HCT116 (cell line): ENCODE measurements at regions not wholly inside any gene's neighbourhood (a gene's known extent, or its start where the extent isn't known, plus 50 kb on each side); places are given as distances from the start of the nearest gene placed in this dataset.

ENCODE experiments used
- ATAC-seq: fragments of 200-7000 bp; cut with Tn5 transposase; 2 replicates; pipeline ENCODE4 v1.9.1; 2020; ENCODE audit warnings: mild to moderate bottlenecking, moderate library complexity
- BruUV-seq: library from RNA; stranded (reverse); fragments of 400-500 nt; replicated peaks from 2 replicates; lab custom pipeline; 2021; lab: Mats Ljungman, UMichigan
- CTCF ChIA-PET: fragments of 300-600 bp; sonication (Branson Sonifier 250); formaldehyde crosslinking; loops from one replicate; lab custom pipeline; 2021; ENCODE audit warnings: antibody characterized with exemption; lab: Charles Lee
- POLR2A ChIA-PET: fragments of 300-600, 350-600 bp; sonication (Branson Sonifier 250); formaldehyde crosslinking; loops from one replicate; lab custom pipeline; 2021; ENCODE audit warnings: antibody characterized with exemption; lab: Charles Lee
- RAD21 ChIA-PET, 2 experiments: fragments of 300-600 bp; sonication (Branson Sonifier 250); formaldehyde crosslinking; loops; one replicate each; lab custom pipeline; 2023; ENCODE audit warnings: low total read pairs in 2 of 2; ENCODE audit not compliant: uncharacterized antibody in 2 of 2, unreplicated experiment in 2 of 2, low non-redundant PET in 1 of 2; lab: Charles Lee
- DNase-seq: peaks from one replicate; pipeline ENCODE4 v3.0.0-alpha.2; 2010; ENCODE audit warnings: low read depth, low spot score
- H2AFZ ChIP-seq: fragments of 200-600 bp; shearing (Covaris generic), sonication (generic); 2 replicates; pipeline ENCODE4 v1.6.1; 2017; ENCODE audit warnings: low read depth, mixed run types, mixed read lengths, antibody characterized with exemption, low read length; ENCODE audit not compliant: poor library complexity, severe bottlenecking
- H3K27ac ChIP-seq: 2 replicates; pipeline ENCODE4 v1.5.1; 2012; ENCODE audit warnings: low read depth, low read length
- H3K27me3 ChIP-seq: fragments of 200-600 bp; sonication (generic); 2 replicates; pipeline ENCODE4 v1.6.1; 2016; ENCODE audit warnings: mixed run types, low read length, mixed read lengths; ENCODE audit not compliant: insufficient read depth
- H3K36me3 ChIP-seq, 2 experiments: fragments of 200-500 bp in 1 of 2; fragments of 200-600 bp in 1 of 2; sonication (Bioruptor generic) in 1 of 2; sonication (generic) in 1 of 2; 2 replicates each; pipeline versions ENCODE4 v1.5.1 to v1.6.1; 2014 to 2016; ENCODE audit warnings: low read length in 2 of 2, inconsistent platforms in 1 of 2, mixed read lengths in 1 of 2, mixed run types in 1 of 2; ENCODE audit not compliant: insufficient read depth in 2 of 2, control insufficient read depth in 1 of 2
- H3K4me1 ChIP-seq, 2 experiments: fragments of 200-600 bp in 1 of 2; sonication (generic) in 1 of 2; 2 replicates each; pipeline versions ENCODE4 v1.5.1 to v1.6.1; 2012 to 2017; ENCODE audit warnings: low read length in 2 of 2, inconsistent platforms in 1 of 2, mild to moderate bottlenecking in 1 of 2, mixed read lengths in 1 of 2, mixed run types in 1 of 2, moderate library complexity in 1 of 2; ENCODE audit not compliant: insufficient read depth in 2 of 2, control insufficient read depth in 1 of 2
- H3K4me2 ChIP-seq: fragments of 200-600 bp; sonication (generic); 2 replicates; pipeline ENCODE4 v1.6.1; 2017; ENCODE audit warnings: mixed run types, low read length, mixed read lengths
- H3K4me3 ChIP-seq, 2 experiments: fragments of 200-600 bp in 1 of 2; sonication (generic) in 1 of 2; replicated peaks in 1 of 2; 2 replicates each; pipeline ENCODE4 v1.5.1; 2011 to 2016; ENCODE audit warnings: low read length in 2 of 2, control low read depth in 1 of 2, low read depth in 1 of 2, mild to moderate bottlenecking in 1 of 2, mixed read lengths in 1 of 2, mixed run types in 1 of 2
- H3K79me2 ChIP-seq: fragments of 200-600 bp; sonication (generic); 2 replicates; pipeline ENCODE4 v1.6.1; 2017; ENCODE audit warnings: mild to moderate bottlenecking, mixed run types, low read length, moderate library complexity, mixed read lengths; ENCODE audit not compliant: insufficient read depth
- H3K9ac ChIP-seq: fragments of 200-600 bp; sonication (generic); 2 replicates; pipeline ENCODE4 v1.6.1; 2016; ENCODE audit warnings: low read length, mixed read lengths
- H3K9me2 ChIP-seq: fragments of 200-600 bp; sonication (generic), shearing (Covaris generic); 2 replicates; pipeline ENCODE4 v1.6.1; 2017; ENCODE audit warnings: mixed run types, mild to moderate bottlenecking, moderate library complexity; ENCODE audit not compliant: insufficient read depth
- H3K9me3 ChIP-seq, 2 experiments: fragments of 200-500 bp in 1 of 2; fragments of 200-600 bp in 1 of 2; sonication (Bioruptor generic) in 1 of 2; sonication (generic) in 1 of 2; 2 replicates each; pipeline ENCODE4 v1.6.1; 2014 to 2017; ENCODE audit warnings: low read length in 2 of 2, mixed read lengths in 2 of 2, inconsistent platforms in 1 of 2, low read depth in 1 of 2, mild to moderate bottlenecking in 1 of 2, mixed run types in 1 of 2, moderate library complexity in 1 of 2; ENCODE audit not compliant: control insufficient read depth in 1 of 2, insufficient read depth in 1 of 2
- H4K20me1 ChIP-seq: fragments of 200-600 bp; sonication (generic), shearing (Covaris generic); 2 replicates; pipeline ENCODE4 v1.6.1; 2017; ENCODE audit warnings: mixed run types, mild to moderate bottlenecking, moderate library complexity; ENCODE audit not compliant: insufficient read depth
- EZH2 ChIP-seq: fragments of 200-600 bp; sonication (generic); IDR thresholded peaks from 2 replicates; pipeline ENCODE4 v1.6.1; 2017; ENCODE audit warnings: antibody characterized with exemption, mixed run types
- FOSL1 ChIP-seq: IDR thresholded peaks from 2 replicates; pipeline ENCODE4 v1.6.1; 2012; ENCODE audit warnings: low read depth
- JUND ChIP-seq: IDR thresholded peaks from 2 replicates; pipeline ENCODE4 v1.6.1; 2012
- POLR2A ChIP-seq: IDR thresholded peaks from 2 replicates; pipeline ENCODE4 v1.7.0; 2011; ENCODE audit warnings: borderline replicate concordance; ENCODE audit not compliant: insufficient read depth, insufficient read length; ENCODE audit errors: extremely low read depth
- POLR2AphosphoS5 ChIP-seq: IDR thresholded peaks from 2 replicates; pipeline ENCODE4 v1.6.1; 2011; ENCODE audit warnings: mild to moderate bottlenecking, low read depth, low read length, moderate library complexity
- SIN3A ChIP-seq: IDR thresholded peaks from 2 replicates; pipeline ENCODE4 v1.6.1; 2012; ENCODE audit warnings: low read depth
- SP1 ChIP-seq: IDR thresholded peaks from 2 replicates; pipeline ENCODE4 v1.6.1; 2012; ENCODE audit warnings: low read depth
- SRF ChIP-seq: IDR thresholded peaks from 2 replicates; pipeline ENCODE4 v1.6.1; 2012; ENCODE audit warnings: low read depth
- TCF7L2 ChIP-seq: IDR thresholded peaks from 2 replicates; pipeline ENCODE4 v1.7.0; 2011; ENCODE audit warnings: borderline replicate concordance, inconsistent platforms; ENCODE audit not compliant: insufficient read depth, insufficient read length; ENCODE audit errors: extremely low read depth
- YY1 ChIP-seq: IDR thresholded peaks from 2 replicates; pipeline ENCODE4 v1.6.1; 2011; ENCODE audit warnings: low read length, low read depth, moderate library complexity, mild to moderate bottlenecking; ENCODE audit not compliant: insufficient replicate concordance; ENCODE audit errors: extremely low read depth
- ZFX ChIP-seq: fragments of 450-650 bp; IDR thresholded peaks from 2 replicates; pipeline ENCODE4 v1.6.1; 2017
- intact Hi-C: fragments of 100-400 bp; cut with micrococcal nuclease; formaldehyde crosslinking; loops from 2 replicates; pipeline ENCODE4 v1.10.0; 2022
- TF ChIP-seq, protein P1 (sequence below): IDR thresholded peaks from 2 replicates; pipeline ENCODE4 v1.6.1; 2012
- TF ChIP-seq, protein P2 (sequence below), 3 experiments: fragments of 200-600 bp in 1 of 3; sonication (generic) in 1 of 3; IDR thresholded peaks in 2 of 3; conservative IDR thresholded peaks in 1 of 3; 2 replicates each; pipeline ENCODE4 v1.5.1; 2012 to 2017; ENCODE audit warnings: low read depth in 2 of 3, low read length in 2 of 3, antibody characterized with exemption in 1 of 3, borderline replicate concordance in 1 of 3, control low read depth in 1 of 3, mild to moderate bottlenecking in 1 of 3, mixed read lengths in 1 of 3, mixed run types in 1 of 3, moderate library complexity in 1 of 3; ENCODE audit not compliant: insufficient read depth in 1 of 3
- TF ChIP-seq, protein P3 (sequence below): IDR thresholded peaks from 2 replicates; pipeline ENCODE4 v1.6.1; 2011; ENCODE audit warnings: mild to moderate bottlenecking, low read length, moderate library complexity; ENCODE audit not compliant: insufficient replicate concordance; ENCODE audit errors: extremely low read depth
- TF ChIP-seq, protein P4 (sequence below): IDR thresholded peaks from 2 replicates; pipeline ENCODE4 v1.6.1; 2012; ENCODE audit warnings: low read depth

DNA sequence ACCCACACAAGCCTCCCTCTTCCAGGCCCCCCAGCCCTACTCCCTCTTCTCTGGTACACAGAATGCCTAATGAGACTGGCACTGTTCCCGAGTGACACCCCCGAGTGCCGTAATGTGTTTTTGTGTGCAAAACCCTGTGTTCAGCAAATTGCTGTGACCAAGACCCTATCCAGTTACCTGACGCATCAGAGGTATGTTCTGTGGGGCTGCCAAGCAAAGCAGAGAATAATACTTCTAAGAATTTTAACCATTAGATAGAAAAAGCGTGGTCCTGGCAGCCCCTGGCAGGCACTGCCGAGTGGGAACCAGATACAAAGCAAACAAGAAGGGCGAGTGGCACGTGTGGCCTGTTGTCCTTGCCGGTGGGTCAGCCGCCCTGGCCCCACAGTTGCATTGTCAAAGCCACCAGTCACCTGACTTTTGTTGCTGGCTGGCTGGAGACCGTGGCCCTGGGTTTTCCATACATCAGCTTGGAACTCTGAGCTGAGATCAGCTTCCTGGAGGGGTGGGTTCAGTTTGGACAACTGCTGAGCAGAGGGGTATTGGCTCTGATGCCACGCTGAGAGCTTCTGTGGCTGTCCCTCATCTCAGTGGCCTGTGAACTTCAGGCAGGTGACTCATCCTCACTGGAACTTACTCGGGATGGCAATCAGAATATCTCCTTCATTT is 69.1 kb upstream of the BRD7 start:
- Histone ChIP-seq H3K27ac (no peak overlapping the region), H3K27me3 (peaks cover 17% of the 10 kb centered on the region), H3K4me3 (no peak overlapping the region), H4K20me1 (no peaks in the 10 kb centered on the region), H3K4me1 (no peaks in the 10 kb centered on the region), H3K9me2 (no peaks in the 10 kb centered on the region), H3K9ac (no peak overlapping the region), H3K4me2 (no peak overlapping the region), H3K36me3 (no peaks in the 10 kb centered on the region), H3K9me3 (peaks cover 7 to 12% of the 10 kb centered on the region in 2 experiments; a peak in 2 of 4 replicates), H3K79me2 (no peaks in the 10 kb centered on the region)
- ATAC-seq (no peak), DNase-seq (no peak)
- ChIA-PET RAD21 (no interaction called here), POLR2A (no interaction called here), CTCF (no interaction called here)
- no TSS peak for BruUV-seq
- TF ChIP-seq SP1 (no peak), SRF (no peak), YY1 (no peak), TCF7L2 (no peak), ZFX (no peak), POLR2A (no peak), JUND (no peak), SIN3A (no peak), FOSL1 (no peak), EZH2 (no peak), POLR2AphosphoS5 (no peak)
- TF ChIP-seq, protein P1, sequence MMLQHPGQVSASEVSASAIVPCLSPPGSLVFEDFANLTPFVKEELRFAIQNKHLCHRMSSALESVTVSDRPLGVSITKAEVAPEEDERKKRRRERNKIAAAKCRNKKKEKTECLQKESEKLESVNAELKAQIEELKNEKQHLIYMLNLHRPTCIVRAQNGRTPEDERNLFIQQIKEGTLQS: no peak
- TF ChIP-seq, protein P2, sequence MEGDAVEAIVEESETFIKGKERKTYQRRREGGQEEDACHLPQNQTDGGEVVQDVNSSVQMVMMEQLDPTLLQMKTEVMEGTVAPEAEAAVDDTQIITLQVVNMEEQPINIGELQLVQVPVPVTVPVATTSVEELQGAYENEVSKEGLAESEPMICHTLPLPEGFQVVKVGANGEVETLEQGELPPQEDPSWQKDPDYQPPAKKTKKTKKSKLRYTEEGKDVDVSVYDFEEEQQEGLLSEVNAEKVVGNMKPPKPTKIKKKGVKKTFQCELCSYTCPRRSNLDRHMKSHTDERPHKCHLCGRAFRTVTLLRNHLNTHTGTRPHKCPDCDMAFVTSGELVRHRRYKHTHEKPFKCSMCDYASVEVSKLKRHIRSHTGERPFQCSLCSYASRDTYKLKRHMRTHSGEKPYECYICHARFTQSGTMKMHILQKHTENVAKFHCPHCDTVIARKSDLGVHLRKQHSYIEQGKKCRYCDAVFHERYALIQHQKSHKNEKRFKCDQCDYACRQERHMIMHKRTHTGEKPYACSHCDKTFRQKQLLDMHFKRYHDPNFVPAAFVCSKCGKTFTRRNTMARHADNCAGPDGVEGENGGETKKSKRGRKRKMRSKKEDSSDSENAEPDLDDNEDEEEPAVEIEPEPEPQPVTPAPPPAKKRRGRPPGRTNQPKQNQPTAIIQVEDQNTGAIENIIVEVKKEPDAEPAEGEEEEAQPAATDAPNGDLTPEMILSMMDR (IDR thresholded peaks at IDR 0.05 in 2 of 3, conservative IDR thresholded peaks at IDR 0.05 in 1 of 3; ENCODE audit: borderline replicate concordance in 1 of 3, insufficient read depth in 1 of 3, low read depth in 2 of 3, low read length in 2 of 3): no peak
- TF ChIP-seq, protein P3, sequence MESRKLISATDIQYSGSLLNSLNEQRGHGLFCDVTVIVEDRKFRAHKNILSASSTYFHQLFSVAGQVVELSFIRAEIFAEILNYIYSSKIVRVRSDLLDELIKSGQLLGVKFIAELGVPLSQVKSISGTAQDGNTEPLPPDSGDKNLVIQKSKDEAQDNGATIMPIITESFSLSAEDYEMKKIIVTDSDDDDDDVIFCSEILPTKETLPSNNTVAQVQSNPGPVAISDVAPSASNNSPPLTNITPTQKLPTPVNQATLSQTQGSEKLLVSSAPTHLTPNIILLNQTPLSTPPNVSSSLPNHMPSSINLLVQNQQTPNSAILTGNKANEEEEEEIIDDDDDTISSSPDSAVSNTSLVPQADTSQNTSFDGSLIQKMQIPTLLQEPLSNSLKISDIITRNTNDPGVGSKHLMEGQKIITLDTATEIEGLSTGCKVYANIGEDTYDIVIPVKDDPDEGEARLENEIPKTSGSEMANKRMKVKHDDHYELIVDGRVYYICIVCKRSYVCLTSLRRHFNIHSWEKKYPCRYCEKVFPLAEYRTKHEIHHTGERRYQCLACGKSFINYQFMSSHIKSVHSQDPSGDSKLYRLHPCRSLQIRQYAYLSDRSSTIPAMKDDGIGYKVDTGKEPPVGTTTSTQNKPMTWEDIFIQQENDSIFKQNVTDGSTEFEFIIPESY: no peak
- TF ChIP-seq, protein P4, sequence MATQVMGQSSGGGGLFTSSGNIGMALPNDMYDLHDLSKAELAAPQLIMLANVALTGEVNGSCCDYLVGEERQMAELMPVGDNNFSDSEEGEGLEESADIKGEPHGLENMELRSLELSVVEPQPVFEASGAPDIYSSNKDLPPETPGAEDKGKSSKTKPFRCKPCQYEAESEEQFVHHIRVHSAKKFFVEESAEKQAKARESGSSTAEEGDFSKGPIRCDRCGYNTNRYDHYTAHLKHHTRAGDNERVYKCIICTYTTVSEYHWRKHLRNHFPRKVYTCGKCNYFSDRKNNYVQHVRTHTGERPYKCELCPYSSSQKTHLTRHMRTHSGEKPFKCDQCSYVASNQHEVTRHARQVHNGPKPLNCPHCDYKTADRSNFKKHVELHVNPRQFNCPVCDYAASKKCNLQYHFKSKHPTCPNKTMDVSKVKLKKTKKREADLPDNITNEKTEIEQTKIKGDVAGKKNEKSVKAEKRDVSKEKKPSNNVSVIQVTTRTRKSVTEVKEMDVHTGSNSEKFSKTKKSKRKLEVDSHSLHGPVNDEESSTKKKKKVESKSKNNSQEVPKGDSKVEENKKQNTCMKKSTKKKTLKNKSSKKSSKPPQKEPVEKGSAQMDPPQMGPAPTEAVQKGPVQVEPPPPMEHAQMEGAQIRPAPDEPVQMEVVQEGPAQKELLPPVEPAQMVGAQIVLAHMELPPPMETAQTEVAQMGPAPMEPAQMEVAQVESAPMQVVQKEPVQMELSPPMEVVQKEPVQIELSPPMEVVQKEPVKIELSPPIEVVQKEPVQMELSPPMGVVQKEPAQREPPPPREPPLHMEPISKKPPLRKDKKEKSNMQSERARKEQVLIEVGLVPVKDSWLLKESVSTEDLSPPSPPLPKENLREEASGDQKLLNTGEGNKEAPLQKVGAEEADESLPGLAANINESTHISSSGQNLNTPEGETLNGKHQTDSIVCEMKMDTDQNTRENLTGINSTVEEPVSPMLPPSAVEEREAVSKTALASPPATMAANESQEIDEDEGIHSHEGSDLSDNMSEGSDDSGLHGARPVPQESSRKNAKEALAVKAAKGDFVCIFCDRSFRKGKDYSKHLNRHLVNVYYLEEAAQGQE: no peak
- TF ChIP-seq, all 23 proteins: peak for 0
- intact Hi-C loops: no loop called here
- no peak overlapping the region for H2AFZ ChIP-seq
